GM19025 (cell line): ENCODE measurements at regions not wholly inside any gene's neighbourhood (a gene's known extent, or its start where the extent isn't known, plus 50 kb on each side); places are given as distances from the start of the nearest gene placed in this dataset.

ENCODE experiments used
- ATAC-seq: cut with Tn5 transposase; IDR thresholded peaks from one replicate; pipeline ENCODE4 v1.9.1; 2021; ENCODE audit warnings: mild to moderate bottlenecking, low read depth, moderate library complexity; ENCODE audit not compliant: unreplicated experiment

GRCh38 chrX:4379071-4379470, 665.6 kb upstream of the PRKX start:
- no peak for ATAC-seq

- ATAC-seq, result no peak
Measured at GRCh38 chrX:4373791-4374190, 660.3 kb upstream of the PRKX start.

- no peak for ATAC-seq
Measured at GRCh38 chrX:4358577-4358976, 645.1 kb upstream of the PRKX start.

GRCh38 chrX:4322916-4323315, 609.5 kb upstream of the PRKX start:
- no peak for ATAC-seq

GRCh38 chrX:4320436-4320947, 607.0 kb upstream of the PRKX start:
- ATAC-seq, result no peak

GRCh38 chrX:4315891-4316290, 602.4 kb upstream of the PRKX start:
- ATAC-seq, result no peak

GRCh38 chrX:4314586-4314985, 601.1 kb upstream of the PRKX start:
- no peak for ATAC-seq

- ATAC-seq, result no peak
Measured at GRCh38 chrX:4277122-4277521, 563.7 kb upstream of the PRKX start.

GRCh38 chrX:4268676-4269075, 555.2 kb upstream of the PRKX start:
- no peak for ATAC-seq

- ATAC-seq, result no peak
Measured at GRCh38 chrX:4265036-4265435, 551.6 kb upstream of the PRKX start.

GRCh38 chrX:4263030-4263803, 549.8 kb upstream of the PRKX start:
- no peak for ATAC-seq

GRCh38 chrX:4253092-4253491, 539.6 kb upstream of the PRKX start:
- no peak for ATAC-seq

- ATAC-seq, result no peak
Measured at GRCh38 chrX:4249401-4249800, 536.0 kb upstream of the PRKX start.

GRCh38 chrX:4243759-4244158, 530.3 kb upstream of the PRKX start:
- ATAC-seq, result no peak

- ATAC-seq, result no peak
Measured at GRCh38 chrX:4240541-4241194, 527.2 kb upstream of the PRKX start.

GRCh38 chrX:4239650-4240540, 526.4 kb upstream of the PRKX start:
- no peak for ATAC-seq

GRCh38 chrX:4238916-4239315, 525.5 kb upstream of the PRKX start:
- no peak for ATAC-seq

GRCh38 chrX:4225086-4225485, 511.6 kb upstream of the PRKX start:
- ATAC-seq, result no peak

- no peak for ATAC-seq
Measured at GRCh38 chrX:4206941-4207340, 493.5 kb upstream of the PRKX start.

GRCh38 chrX:4197971-4198370, 484.5 kb upstream of the PRKX start:
- ATAC-seq, result no peak
